Stimulated activated CD4-positive, alpha-beta T cell treated with anti-CD3 and anti-CD28 coated beads, Interleukin-15, amount 100 ng/mL, for 48 hours (primary cell): ENCODE measurements at regions not wholly inside any gene's neighbourhood (a gene's known extent, or its start where the extent isn't known, plus 50 kb on each side); places are given as distances from the start of the nearest gene placed in this dataset.

Experiments used
- DNase-seq, 2 donors: peaks; one replicate each; pipeline ENCODE4 v3.0.0-alpha.2; 2020; ENCODE audit warnings: low read depth in 2 of 2

- no peak for DNase-seq
Measured at GRCh38 chr17:71325886-71326285, 794.9 kb upstream of the SOX9 start.

GRCh38 chr17:71327376-71328059 lies 793.3 kb upstream of the SOX9 start:
- DNase-seq: no peak

- no peak for DNase-seq
Measured at GRCh38 chr17:71329310-71330098, 791.3 kb upstream of the SOX9 start.

- DNase-seq: no peak
Measured at GRCh38 chr17:71330099-71330375, 790.8 kb upstream of the SOX9 start.

- DNase-seq: no peak
Measured at GRCh38 chr17:71331754-71332325, 789.0 kb upstream of the SOX9 start.

GRCh38 chr17:71334048-71334751 lies 786.6 kb upstream of the SOX9 start:
- DNase-seq: no peak

GRCh38 chr17:71335212-71335611 lies 785.6 kb upstream of the SOX9 start:
- DNase-seq: no peak

- DNase-seq: no peak
Measured at GRCh38 chr17:71337938-71338337, 782.9 kb upstream of the SOX9 start.

- no peak for DNase-seq
Measured at GRCh38 chr17:71338396-71338795, 782.4 kb upstream of the SOX9 start.

GRCh38 chr17:71339206-71339605 lies 781.6 kb upstream of the SOX9 start:
- DNase-seq: no peak

GRCh38 chr17:71342737-71343136 lies 778.1 kb upstream of the SOX9 start:
- DNase-seq: no peak

GRCh38 chr17:71349908-71350600 lies 770.8 kb upstream of the SOX9 start:
- no peak for DNase-seq

- no peak for DNase-seq
Measured at GRCh38 chr17:71360301-71360700, 760.5 kb upstream of the SOX9 start.

GRCh38 chr17:71361656-71362450 lies 759.0 kb upstream of the SOX9 start:
- no peak for DNase-seq

- DNase-seq: no peak
Measured at GRCh38 chr17:71363661-71364060, 757.2 kb upstream of the SOX9 start.

GRCh38 chr17:71371809-71372208 lies 749.0 kb upstream of the SOX9 start:
- DNase-seq: no peak

- no peak for DNase-seq
Measured at GRCh38 chr17:71375948-71376347, 744.9 kb upstream of the SOX9 start.

- DNase-seq: no peak
Measured at GRCh38 chr17:71376933-71377332, 743.9 kb upstream of the SOX9 start.

- DNase-seq: no peak
Measured at GRCh38 chr17:71378036-71378435, 742.8 kb upstream of the SOX9 start.

GRCh38 chr17:71378741-71379140 lies 742.1 kb upstream of the SOX9 start:
- DNase-seq: no peak

- DNase-seq: no peak
Measured at GRCh38 chr17:71379512-71379911, 741.3 kb upstream of the SOX9 start.
